H9 (cell line): ENCODE measurements at regions not wholly inside any gene's neighbourhood (a gene's known extent, or its start where the extent isn't known, plus 50 kb on each side); places are given as distances from the start of the nearest gene placed in this dataset.

Experiments used
- DNase-seq: peaks from one replicate; pipeline ENCODE4 v3.0.0-alpha.2; 2017
- H2AFZ ChIP-seq: one replicate; pipeline ENCODE4 v1.6.1; 2013; ENCODE audit warnings: mild to moderate bottlenecking, low read length, control low read depth, moderate library complexity
- H2AK5ac ChIP-seq: 2 replicates; pipeline ENCODE4 v1.6.1; 2013; ENCODE audit warnings: low read length, control low read depth, mixed read lengths; ENCODE audit not compliant: insufficient read length
- H2BK120ac ChIP-seq: one replicate; pipeline ENCODE4 v1.6.1; 2013; ENCODE audit warnings: low read depth, mild to moderate bottlenecking, low read length, control low read depth, inconsistent platforms; ENCODE audit not compliant: poor library complexity, severe bottlenecking
- H2BK12ac ChIP-seq: 2 replicates; pipeline ENCODE4 v1.6.1; 2013; ENCODE audit warnings: low read length, control low read depth, mixed read lengths, low read depth; ENCODE audit not compliant: insufficient read length
- H2BK15ac ChIP-seq: 2 replicates; pipeline ENCODE4 v1.6.1; 2013; ENCODE audit warnings: low read depth, low read length, control low read depth
- H2BK20ac ChIP-seq: one replicate; pipeline ENCODE4 v1.6.1; 2013; ENCODE audit warnings: low read depth, mild to moderate bottlenecking, low read length, control low read depth, inconsistent platforms; ENCODE audit not compliant: poor library complexity, severe bottlenecking
- H2BK5ac ChIP-seq: 2 replicates; pipeline ENCODE4 v1.6.1; 2013; ENCODE audit warnings: low read length, control low read depth, mixed read lengths; ENCODE audit not compliant: insufficient read length
- H3K14ac ChIP-seq: 2 replicates; pipeline ENCODE4 v1.6.1; 2013; ENCODE audit warnings: low read length, control low read depth; ENCODE audit not compliant: insufficient read depth
- H3K18ac ChIP-seq: 2 replicates; pipeline ENCODE4 v1.6.1; 2013; ENCODE audit warnings: low read depth, mild to moderate bottlenecking, mixed read lengths, low read length, control low read depth; ENCODE audit not compliant: insufficient read length
- H3K23ac ChIP-seq: 2 replicates; pipeline ENCODE4 v1.6.1; 2013; ENCODE audit warnings: low read length, control low read depth, mixed read lengths, low read depth; ENCODE audit not compliant: insufficient read length
- H3K23me2 ChIP-seq: 2 replicates; pipeline ENCODE4 v1.6.1; 2013; ENCODE audit warnings: low read depth, mild to moderate bottlenecking, mixed read lengths, low read length, control low read depth; ENCODE audit not compliant: insufficient read length, poor library complexity, severe bottlenecking
- H3K27ac ChIP-seq: 2 replicates; pipeline ENCODE4 v1.5.1; 2013; ENCODE audit warnings: low read length, control low read depth, mixed read lengths, low read depth; ENCODE audit not compliant: insufficient read length
- H3K27me3 ChIP-seq: 2 replicates; pipeline ENCODE4 v1.6.1; 2013; ENCODE audit warnings: low read length, control low read depth, inconsistent platforms; ENCODE audit not compliant: insufficient read depth
- H3K4ac ChIP-seq: 2 replicates; pipeline ENCODE4 v1.6.1; 2013; ENCODE audit warnings: low read depth, mild to moderate bottlenecking, control low read depth, inconsistent platforms, low read length, moderate library complexity
- H3K4me1 ChIP-seq: 2 replicates; pipeline ENCODE4 v1.6.1; 2013; ENCODE audit warnings: low read length, control low read depth, inconsistent platforms; ENCODE audit not compliant: insufficient read depth
- H3K4me2 ChIP-seq: 2 replicates; pipeline ENCODE4 v1.6.1; 2013; ENCODE audit warnings: low read length, control low read depth, mixed read lengths; ENCODE audit not compliant: insufficient read length, insufficient read depth
- H3K56ac ChIP-seq: 2 replicates; pipeline ENCODE4 v1.6.1; 2013; ENCODE audit warnings: low read depth, mild to moderate bottlenecking, mixed read lengths, low read length, control low read depth; ENCODE audit not compliant: insufficient read length
- H3K79me1 ChIP-seq: 2 replicates; pipeline ENCODE4 v1.6.1; 2013; ENCODE audit warnings: low read depth, mild to moderate bottlenecking, moderate library complexity, low read length, control low read depth, inconsistent platforms; ENCODE audit not compliant: insufficient read depth, poor library complexity, severe bottlenecking
- H3K79me2 ChIP-seq: 2 replicates; pipeline ENCODE4 v1.6.1; 2013; ENCODE audit warnings: low read length, control low read depth, inconsistent platforms; ENCODE audit not compliant: insufficient read depth
- H3K9ac ChIP-seq: 2 replicates; pipeline ENCODE4 v1.6.1; 2013; ENCODE audit warnings: low read length, control low read depth, mixed read lengths; ENCODE audit not compliant: insufficient read length; ENCODE audit errors: extremely low read depth
- H3K9me3 ChIP-seq: one replicate; pipeline ENCODE4 v1.6.1; 2013; ENCODE audit warnings: low read depth, low read length, inconsistent platforms; ENCODE audit not compliant: control insufficient read depth
- H3T11ph ChIP-seq: one replicate; pipeline ENCODE4 v1.6.1; 2013; ENCODE audit warnings: mild to moderate bottlenecking, low read length, control low read depth, inconsistent platforms
- H4K20me1 ChIP-seq: one replicate; pipeline ENCODE4 v1.6.1; 2013; ENCODE audit not compliant: control insufficient read depth, insufficient read length, insufficient read depth
- H4K5ac ChIP-seq: 2 replicates; pipeline ENCODE4 v1.6.1; 2013; ENCODE audit warnings: low read depth, mild to moderate bottlenecking, mixed read lengths, low read length, control low read depth; ENCODE audit not compliant: insufficient read length
- H4K8ac ChIP-seq: replicated peaks from 2 replicates; pipeline ENCODE4 v1.6.1; 2013; ENCODE audit warnings: low read length, control low read depth, mixed read lengths, low read depth; ENCODE audit not compliant: insufficient read length
- H4K91ac ChIP-seq: 2 replicates; pipeline ENCODE4 v1.6.1; 2013; ENCODE audit warnings: low read depth, mild to moderate bottlenecking, moderate library complexity, mixed read lengths, low read length, control low read depth; ENCODE audit not compliant: insufficient read length
- H3K27ac Mint-ChIP-seq, 3 experiments: 2 replicates in 2 of 3; 3 replicates in 1 of 3; pipeline ENCODE4 v1.8.0; 2020 to 2021; ENCODE audit warnings: mixed read lengths in 3 of 3, mild to moderate bottlenecking in 1 of 3, moderate library complexity in 1 of 3
- H3K27me3 Mint-ChIP-seq: 2 replicates; pipeline ENCODE4 v1.8.0; 2021; ENCODE audit warnings: low read depth, mild to moderate bottlenecking, moderate library complexity, mixed read lengths
- H3K36me3 Mint-ChIP-seq, 3 experiments: 2 replicates in 2 of 3; 3 replicates in 1 of 3; pipeline ENCODE4 v1.8.0; 2020 to 2021; ENCODE audit warnings: low read depth in 3 of 3, mixed read lengths in 3 of 3; ENCODE audit not compliant: insufficient read depth in 1 of 3
- H3K4me1 Mint-ChIP-seq, 2 experiments: 2 replicates each; pipeline ENCODE4 v1.8.0; 2020; ENCODE audit warnings: mixed read lengths in 2 of 2
- H3K4me3 Mint-ChIP-seq, 2 experiments: 2 replicates in 1 of 2; 3 replicates in 1 of 2; pipeline ENCODE4 v1.8.0; 2020 to 2021; ENCODE audit warnings: mild to moderate bottlenecking in 2 of 2, mixed read lengths in 2 of 2, moderate library complexity in 1 of 2
- H3K9me3 Mint-ChIP-seq, 2 experiments: 2 replicates in 1 of 2; 3 replicates in 1 of 2; pipeline ENCODE4 v1.8.0; 2020; ENCODE audit warnings: mild to moderate bottlenecking in 2 of 2, mixed read lengths in 2 of 2, moderate library complexity in 1 of 2
- CTCF ChIP-seq: fragments of 200-600 bp; sonication (generic); conservative IDR thresholded peaks from 3 replicates; pipeline ENCODE4 v1.8.0; 2021; ENCODE audit warnings: antibody characterized with exemption, mild to moderate bottlenecking
- WGBS: extraction: QIAGEN DNeasy Blood & Tissue Kit; methylation state at CpG from one replicate; pipeline ENCODE4 v1.1.7; 2013; ENCODE audit warnings: missing lambda C conversion rate, low lambda C conversion rate, mixed read lengths; ENCODE audit not compliant: insufficient read length; ENCODE audit errors: extremely low coverage; 5-methylcytosine and 5-hydroxymethylcytosine counted together

GRCh38 chr6:150711584-150712504 lies 112.2 kb downstream of the PLEKHG1 start:
- Histone ChIP-seq H4K8ac (no peak overlapping the region), H3T11ph (no peak overlapping the region), H2BK20ac (no peak overlapping the region), H2BK12ac (no peak overlapping the region), H2BK15ac (no peak overlapping the region), H3K27me3 (no peaks in the 10 kb centered on the region), H3K4me2 (no peak overlapping the region), H4K20me1 (no peaks in the 10 kb centered on the region), H2AFZ (no peak overlapping the region), H3K23me2 (no peaks in the 10 kb centered on the region), H3K9me3 (no peaks in the 10 kb centered on the region), H3K79me1 (no peaks in the 10 kb centered on the region), H3K23ac (no peak overlapping the region), H3K9ac (no peak overlapping the region), H2BK120ac (no peak overlapping the region), H3K56ac (no peak overlapping the region), H3K4ac (no peak overlapping the region), H2BK5ac (no peak overlapping the region), H2AK5ac (no peak overlapping the region), H3K79me2 (no peaks in the 10 kb centered on the region), H3K18ac (no peak overlapping the region), H3K4me1 (no peaks in the 10 kb centered on the region), H3K14ac (no peak overlapping the region), H4K91ac (no peak overlapping the region), H3K27ac (no peak overlapping the region), H4K5ac (no peak overlapping the region)
- no peak for TF ChIP-seq CTCF
- H3K36me3 Mint-ChIP-seq = no peaks in the 10 kb centered on the region
- H3K4me3 Mint-ChIP-seq = no peak overlapping the region
- H3K27ac Mint-ChIP-seq = peak overlapping the region in 1 of 3 experiments; percentile 45; a peak in 1 of 7 replicates
- peaks cover 13 to 14% of the 10 kb centered on the region in 2 experiments for H3K4me1 Mint-ChIP-seq
- no CpG with 5 or more reads among the region's 8 CpGs for WGBS
- H3K9me3 Mint-ChIP-seq = no peaks in the 10 kb centered on the region
- H3K27me3 Mint-ChIP-seq = no peaks in the 10 kb centered on the region; the same call in 1 of the 2 replicates
- no peak for DNase-seq
